ENCODE measurements at regions not wholly inside any gene's neighbourhood (a gene's known extent, or its start where the extent isn't known, plus 50 kb on each side); places are given as distances from the start of the nearest gene placed in this dataset.

GRCh38 chr5:98982880-98983279 is 54.1 kb upstream of the CHD1 start:
- Histone ChIP-seq H3K4me1 (peaks cover 0 to 3% (median 0%) of the 10 kb centered on the region in 4 donors), H3K36me3 (no peaks in the 10 kb centered on the region), H3K9me3 (no peaks in the 10 kb centered on the region), H3K4me3 (no peak overlapping the region), H3K27me3 (no peaks in the 10 kb centered on the region), H3K27ac (no peak overlapping the region)
- ATAC-seq = no peak
- TF ChIP-seq CTCF (IDR thresholded peaks at IDR 0.05) = no peak
- no peak for DNase-seq
- intact Hi-C loops (cut with DNase I) = no loop called here
- 94% methylated on average over 2 of the region's 3 CpGs for WGBS (ENCODE audit: insufficient coverage, low coverage, low lambda C conversion rate, missing lambda C conversion rate)

Small RNA genes in the stretch of these regions (small RNA-seq; reads per million reads assigned to genes)
- gene MTND4LP5 (0 reads per million in 2 experiments), gene RF00019 (0 reads per million in 2 experiments), gene RNU6-1119P (0 reads per million in 2 experiments)
